ENCODE measurements at regions not wholly inside any gene's neighbourhood (a gene's known extent, or its start where the extent isn't known, plus 50 kb on each side); places are given as distances from the start of the nearest gene placed in this dataset.
"Not testable (repeated sequence)": the region's sequence is repeated elsewhere in the genome, so short reads cannot be mapped to it uniquely, and the experiment has no call there.

DNA sequence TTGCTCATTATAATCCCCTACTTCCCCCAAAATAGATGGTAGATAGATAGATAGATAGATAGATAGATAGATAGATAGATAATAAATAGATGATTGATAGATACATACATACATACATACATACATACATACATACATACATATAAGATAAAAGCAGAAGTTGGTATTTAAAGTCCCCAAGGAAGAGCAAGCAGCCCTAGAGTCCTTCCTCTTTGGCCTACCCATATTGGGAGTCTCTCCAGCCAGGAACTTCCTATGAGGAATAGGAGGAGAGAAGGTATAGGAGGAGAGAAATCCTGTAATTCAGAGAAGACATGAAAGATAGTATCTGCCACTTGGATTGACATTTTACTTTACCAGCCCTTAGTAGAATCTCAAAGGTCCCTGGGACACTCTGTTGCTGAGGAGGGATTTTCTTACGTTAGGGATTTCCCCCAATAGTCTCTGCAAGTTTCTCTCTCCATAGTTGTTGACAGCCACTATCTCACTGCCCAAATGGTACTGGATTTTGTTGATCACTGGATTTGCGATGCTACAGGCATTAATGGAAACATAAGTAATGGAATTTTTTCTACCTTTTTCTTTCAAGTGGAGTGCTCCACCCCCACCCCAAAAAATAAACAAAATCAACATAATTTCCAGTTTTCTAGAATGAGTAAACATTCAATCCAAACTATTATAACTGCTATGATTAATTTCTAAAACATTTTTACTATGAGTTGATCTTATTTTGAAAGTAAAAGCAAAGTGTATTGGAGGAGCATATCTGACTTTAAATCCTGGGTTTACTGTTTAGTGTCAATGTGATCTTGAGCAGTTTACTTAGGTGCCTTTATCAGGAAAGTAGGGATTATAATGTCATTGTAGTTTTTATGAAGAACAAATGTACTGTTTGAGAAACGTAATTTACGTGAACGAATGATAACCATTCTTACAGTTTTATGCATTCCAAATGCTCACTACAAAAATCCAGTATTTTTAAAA lies 93.2 kb upstream of the TNFSF4 start:
- DNase-seq = no peak

DNA sequence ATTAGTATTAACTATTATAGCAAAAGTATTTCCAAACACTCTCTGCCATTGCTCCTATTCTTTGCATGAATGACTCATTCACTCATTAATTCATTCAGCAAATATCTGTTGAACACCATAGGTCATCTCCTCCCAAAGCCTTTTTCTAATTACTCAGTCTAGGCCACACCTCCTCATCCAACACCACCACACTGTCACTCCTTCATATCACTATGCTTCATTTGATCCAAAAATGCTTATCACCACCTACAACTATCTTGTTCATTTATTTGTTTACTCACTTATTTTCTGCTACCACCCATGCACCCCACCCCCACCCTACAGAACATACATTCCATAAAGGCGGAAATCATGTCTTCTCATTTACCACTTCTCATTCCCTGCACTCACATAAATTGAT lies 94.4 kb upstream of the TNFSF4 start:
- DNase-seq = no peak

DNA sequence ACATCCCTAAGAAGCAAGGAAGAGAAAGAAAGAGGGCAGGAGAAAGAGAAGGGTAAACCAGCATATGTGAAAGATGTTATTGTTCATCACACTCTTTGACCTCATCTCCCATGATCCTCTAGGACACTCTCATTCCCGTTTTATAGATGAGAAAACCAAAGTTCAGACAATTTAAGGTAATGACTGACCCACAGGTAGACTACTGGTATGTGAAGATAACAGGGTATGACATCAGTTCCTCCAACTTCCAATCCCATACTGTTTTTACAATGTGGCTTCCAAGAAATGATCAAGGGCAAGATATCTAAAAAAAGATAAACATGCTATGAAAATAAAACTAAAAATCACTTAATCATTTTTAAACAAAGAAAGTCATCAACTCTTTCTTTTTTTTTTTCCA lies 95.2 kb upstream of the TNFSF4 start:
- no peak for DNase-seq

DNA sequence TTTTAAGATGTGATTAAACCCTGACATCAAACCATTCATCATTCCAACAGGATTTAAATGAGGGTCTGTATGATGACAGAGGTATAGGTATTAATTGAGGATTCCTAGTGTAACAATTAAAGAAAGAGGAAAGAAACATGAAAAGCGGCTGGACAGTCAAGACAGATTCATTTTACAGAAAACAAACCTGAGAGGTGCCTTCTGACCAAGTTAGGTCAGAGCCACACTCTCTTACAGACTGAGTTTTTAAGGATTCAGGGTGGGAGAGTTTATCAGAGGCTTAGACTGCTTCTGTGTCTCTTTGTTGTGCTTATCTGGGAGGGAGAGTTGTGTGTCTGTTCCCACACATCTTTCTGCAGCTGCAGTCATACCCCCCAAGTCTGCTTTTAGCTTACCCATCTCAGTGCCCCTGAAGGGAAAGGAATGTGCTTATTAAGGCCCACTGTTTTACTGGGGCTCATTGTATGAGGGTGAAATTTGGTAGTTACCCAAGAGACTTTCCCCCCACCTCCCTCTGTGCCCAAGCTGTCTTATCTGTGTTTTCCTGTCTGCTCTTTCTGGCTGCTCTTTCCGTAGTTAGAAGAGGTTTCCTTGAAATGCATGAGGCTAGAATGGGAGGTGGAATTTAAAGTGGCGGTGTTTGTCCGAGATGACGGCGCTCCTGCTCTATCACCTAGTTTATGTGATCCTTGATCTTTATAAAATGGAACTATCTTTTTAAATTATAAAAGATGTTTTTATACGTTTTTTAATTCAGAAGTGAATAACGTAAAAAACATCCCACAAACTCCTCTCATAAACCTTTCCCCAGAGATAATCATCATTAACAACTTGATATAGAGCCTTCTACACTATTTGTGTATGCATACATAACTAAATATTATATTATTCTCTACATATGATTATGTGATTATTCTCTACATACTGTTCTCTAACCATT lies 96.0 kb upstream of the TNFSF4 start:
- no peak for DNase-seq

DNA sequence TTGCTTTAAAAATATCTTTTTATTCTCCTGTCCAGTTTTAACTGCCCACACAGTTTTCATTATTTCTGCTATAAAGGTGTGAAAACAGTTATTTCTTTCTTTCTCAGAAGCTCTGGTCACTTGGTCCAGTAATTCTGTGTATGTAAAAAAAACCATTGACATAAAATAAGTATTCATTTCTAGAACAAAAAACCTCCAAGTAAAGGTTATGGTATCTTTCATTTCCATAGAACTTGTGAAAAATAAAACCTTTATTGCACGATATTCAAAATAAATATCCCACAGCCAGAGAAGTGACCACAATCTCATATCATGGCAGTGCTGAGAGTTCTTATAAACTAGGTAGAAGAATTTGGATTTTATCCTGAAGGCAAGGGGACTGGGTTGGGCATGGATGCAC lies 96.9 kb upstream of the TNFSF4 start:
- DNase-seq = no peak

DNA sequence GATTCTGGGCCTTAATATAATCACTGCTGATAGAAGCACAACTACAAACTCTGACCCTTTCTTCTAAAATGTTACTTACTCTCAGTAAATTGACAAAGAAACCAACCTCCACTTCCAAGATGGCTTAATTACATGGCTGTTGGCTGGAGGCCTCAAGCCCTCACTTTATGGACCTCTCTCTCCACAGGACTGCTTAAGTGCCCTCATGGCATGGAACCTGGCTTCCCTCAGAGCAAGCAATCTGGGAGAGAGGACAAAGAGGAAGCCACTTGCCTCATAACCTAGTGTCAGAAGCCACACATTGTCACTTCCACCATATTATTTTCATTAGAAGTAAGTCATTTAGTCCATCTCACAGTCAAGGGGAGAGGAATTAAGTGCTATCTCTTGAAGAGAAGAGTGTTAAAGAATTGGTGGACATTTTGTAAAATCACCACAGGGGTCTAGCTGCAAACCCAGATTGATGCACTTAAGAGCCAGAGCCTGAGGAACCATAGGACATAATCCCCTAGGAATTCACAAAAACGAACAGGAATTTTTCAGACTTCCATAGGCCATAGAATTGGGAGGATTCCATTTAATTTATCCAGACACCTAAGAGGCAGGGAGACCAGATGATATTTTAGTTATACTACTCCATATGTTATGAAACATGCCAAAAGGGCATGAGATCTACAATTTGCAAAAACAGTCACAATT lies 97.5 kb upstream of the TNFSF4 start:
- no peak for DNase-seq

DNA sequence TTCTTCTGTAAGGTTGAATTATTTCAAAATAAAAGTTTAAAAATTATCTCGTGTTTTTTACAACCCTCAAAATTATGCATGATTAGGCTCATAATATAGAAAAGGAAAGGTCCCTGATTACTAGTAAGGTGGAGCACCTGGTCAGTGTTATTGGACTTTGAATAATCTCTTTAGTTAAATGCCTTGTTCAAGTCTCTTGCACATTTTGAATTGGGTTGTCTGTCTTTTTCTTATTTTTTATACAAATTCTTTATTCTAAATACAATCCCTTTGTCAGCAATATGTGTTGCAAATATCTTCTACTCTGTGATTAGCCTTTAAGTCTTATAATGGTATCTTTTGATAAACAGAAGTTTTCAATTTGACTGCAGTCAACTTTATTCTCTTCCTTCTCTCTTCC lies 100.7 kb upstream of the TNFSF4 start:
- DNase-seq = no peak

DNA sequence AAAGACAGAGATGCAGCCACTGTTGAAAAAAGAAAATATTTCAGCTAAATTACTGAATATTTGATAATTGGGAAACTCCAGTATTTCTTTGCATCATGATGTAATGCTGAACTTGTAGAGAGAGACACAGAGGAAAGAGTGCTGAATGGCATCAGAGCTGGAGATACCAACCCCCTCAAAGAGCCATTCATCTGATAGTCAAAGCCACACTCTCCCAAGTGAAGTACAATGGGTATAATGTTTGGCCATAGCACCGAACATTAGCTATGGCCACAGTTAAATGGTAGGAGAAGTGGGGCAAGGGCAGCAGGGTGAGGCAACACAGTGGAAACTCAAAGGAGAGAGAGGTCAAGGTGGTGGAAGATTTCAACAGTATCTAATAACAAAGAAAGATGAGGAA lies 107.5 kb upstream of the TNFSF4 start:
- DNase-seq = no peak

DNA sequence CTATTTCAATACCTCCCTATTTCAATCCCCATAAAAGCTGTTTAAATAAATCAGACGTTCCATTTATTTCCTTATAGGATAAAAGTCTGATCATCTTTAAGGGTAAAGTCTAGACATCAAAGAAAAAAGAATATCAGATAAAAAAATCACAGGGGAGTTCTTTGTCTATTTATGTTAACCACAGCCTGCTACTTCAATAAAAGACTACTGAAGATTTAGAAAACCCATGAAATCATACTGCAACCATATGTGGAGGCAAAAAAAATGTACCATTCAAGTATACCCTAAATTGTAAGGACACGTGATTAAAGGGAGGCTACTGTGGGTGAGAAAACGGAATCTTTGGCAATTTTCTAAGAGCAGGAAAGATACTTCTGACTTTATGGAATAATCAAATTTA lies 108.2 kb upstream of the TNFSF4 start:
- DNase-seq = no peak

DNA sequence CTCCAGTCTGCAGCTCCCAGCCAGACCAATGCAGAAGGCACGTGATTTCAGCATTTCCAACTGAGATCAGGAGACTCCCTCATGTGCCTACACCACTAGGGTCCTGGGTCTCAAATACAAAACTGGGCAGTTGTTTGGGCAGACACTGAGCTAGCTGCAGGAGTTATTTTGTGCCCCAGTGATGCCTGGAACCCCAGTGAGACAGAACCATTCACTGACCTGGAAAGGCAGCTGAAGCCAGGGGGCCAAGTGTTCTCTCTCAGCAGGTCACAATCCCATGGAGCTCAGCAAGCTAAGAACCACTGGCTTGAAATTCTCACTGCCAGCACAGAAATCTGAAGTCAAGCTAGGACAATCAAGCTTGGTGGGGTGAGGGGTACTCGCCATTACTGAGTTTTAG lies 111.7 kb upstream of the TNFSF4 start:
- no peak for DNase-seq

DNA sequence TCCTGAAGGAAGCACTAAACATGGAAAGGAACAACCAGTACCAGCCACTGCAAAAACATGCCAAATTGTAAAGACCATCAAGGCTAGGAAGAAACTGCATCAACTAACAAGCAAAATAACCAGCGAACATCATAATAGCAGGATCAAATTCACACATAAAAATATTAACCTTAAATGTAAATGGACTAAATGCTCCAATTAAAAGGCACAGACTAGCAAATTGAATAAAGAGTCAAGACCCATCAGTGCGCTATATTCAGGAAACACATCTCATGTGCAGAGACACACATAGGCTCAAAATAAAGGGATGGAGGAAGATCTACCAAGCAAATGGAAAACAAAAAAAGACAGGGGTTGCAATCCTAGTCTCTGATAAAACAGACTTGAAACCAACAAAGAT lies 117.2 kb upstream of the TNFSF4 start:
- DNase-seq = not testable (repeated sequence)

DNA sequence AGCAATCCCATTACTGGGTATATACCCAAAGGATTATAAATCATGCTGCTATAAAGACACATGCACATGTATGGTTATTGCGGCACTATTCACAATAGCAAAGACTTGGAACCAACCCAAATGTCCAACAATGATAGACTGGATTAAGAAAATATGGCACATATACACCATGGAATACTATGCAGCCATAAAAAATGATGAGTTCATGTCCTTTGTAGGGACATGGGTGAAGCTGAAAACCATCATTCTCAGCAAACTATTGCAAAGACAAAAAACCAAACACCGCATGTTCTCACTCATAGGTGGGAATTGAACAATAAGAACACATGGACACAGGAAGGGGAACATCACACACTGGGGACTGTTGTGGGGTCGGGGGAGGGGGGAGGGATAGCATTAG lies 120.9 kb upstream of the TNFSF4 start:
- DNase-seq = not testable (repeated sequence)

DNA sequence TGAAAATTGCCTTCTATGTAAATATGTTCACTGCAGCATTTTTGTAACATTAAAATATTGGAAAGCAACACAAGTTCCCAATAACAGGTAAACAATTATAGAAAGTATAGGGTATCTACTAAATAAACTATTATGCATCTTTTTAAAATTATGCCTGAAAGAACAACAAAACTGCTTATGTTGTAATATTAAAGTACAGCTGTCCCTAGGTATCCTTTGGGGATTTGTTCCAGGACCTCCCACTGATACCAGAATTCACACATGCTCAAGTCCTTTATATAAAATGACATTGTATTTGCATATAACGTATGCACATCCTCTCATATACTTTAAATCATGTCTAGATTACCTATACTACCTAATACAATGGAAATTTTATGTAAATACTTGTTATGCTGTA lies 121.8 kb upstream of the TNFSF4 start:
- DNase-seq = no peak

DNA sequence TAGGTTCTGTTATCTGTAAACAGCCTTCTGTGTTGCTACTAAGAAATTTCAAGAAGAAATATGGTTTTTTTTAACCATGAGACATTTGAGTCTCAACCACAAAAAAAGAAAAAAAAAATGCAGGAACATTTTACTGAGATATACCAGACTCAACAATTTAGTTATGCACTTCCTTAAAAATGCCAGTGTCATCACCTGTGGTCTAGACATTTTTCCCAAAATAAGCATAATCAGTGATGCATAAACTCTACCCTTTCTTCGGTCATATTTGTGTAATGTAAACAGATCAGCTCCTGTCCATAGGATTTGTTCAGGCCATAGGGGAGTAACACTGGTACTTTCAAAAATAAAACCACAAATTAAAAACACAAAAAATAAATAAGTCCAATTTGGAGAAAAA lies 122.6 kb upstream of the TNFSF4 start:
- no peak for DNase-seq

DNA sequence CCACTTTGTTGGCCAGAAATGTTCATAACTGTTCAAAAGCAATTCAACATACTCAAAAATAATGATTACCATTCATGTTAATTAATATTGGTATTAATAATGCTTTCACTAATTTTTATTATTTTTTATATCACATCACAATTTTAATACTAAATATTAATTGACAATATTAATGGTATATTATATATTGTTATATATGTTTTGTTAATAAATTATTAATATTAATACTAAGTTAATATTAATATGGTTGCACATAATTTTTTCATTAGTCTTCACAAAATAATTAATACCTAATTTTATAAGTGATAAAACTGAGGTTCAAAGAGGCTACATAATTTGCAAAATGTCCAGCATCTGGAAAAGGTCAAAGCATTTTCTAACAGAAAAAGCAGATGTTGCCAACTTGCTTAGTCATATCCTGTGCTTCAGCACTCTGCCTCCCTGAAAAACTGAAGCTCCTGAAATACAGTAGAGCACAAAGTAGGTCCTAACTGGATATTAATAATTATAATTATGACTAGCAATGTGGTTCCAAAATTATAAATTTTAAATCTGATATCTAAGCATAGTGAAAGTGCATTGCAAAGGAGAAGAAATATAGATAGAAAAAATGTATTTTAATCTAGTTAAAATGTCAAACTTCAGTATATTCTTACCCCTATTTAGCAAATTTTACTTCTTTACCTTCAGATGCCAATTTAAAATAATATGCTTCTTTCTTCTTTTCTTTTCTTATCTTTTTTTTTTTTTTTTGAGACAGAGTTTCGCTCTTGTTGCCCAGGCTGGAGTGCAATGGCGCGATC lies 123.2 kb upstream of the TNFSF4 start:
- no peak for DNase-seq

DNA sequence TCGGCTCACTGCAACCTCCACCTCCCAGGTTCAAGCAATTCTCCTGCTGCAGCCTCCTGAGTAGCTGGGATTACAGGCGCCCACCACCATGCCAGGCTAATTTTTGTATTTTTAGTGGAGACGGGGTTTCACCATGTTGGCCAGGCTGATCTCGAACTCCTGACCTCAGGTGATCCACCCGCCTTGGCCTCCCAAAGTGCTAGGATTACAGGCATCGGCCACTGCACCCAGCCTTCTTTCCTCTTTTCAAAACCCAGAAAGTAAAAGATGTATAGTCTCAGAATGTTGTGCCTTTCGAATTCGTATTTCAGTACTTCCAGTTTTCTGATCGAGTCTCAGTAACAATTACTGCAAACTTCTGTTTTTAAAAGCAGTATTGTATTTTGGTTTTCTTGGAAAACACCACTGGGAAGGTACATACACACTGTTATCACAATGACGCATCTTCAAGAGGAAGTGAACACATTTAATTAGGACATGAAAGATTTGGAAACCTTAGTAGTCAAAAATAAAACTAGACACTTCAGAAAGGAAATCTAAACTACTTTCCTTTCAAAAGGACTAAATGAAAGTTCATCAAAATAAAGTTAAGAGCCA lies 123.9 kb upstream of the TNFSF4 start:
- not testable (repeated sequence) for DNase-seq

DNA sequence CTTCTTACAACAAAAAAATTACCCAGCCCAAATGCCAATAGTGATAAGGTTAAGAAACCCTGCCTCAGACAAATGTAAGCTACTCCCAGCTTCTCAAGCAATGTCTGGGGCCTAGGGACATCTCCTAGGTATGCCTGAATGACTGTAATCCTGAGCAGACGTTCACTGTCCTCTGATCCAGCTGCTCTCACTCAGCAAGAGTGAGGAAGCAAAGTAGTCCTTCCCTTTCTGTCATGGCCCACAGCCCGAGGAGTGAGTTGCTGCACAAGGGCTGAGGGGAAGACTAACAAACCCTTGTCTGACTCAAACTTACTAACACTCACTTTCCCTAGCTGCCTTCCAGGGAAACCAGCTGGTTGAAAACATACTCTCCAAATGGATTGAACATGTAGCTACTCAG lies 124.9 kb upstream of the TNFSF4 start:
- no peak for DNase-seq

DNA sequence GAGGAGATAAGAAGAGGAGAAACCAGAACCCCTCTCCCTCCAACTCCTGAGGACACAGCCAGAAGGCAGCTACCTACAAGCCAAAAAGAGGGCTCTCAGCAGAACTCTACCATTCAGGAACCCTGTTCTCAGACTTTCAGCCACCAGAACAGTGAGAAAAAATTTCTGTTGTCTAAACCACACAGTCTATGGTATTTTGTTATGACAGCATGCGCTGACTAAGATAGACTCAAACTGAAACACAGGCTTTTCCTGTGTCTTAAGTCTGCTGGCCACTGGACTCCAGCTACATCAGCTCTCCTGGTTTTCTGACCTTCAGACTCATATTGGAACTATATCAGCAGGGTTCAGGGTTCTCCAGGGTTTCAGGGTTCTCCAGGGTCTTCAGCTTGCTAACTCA lies 126.5 kb upstream of the TNFSF4 start:
- no peak for DNase-seq

DNA sequence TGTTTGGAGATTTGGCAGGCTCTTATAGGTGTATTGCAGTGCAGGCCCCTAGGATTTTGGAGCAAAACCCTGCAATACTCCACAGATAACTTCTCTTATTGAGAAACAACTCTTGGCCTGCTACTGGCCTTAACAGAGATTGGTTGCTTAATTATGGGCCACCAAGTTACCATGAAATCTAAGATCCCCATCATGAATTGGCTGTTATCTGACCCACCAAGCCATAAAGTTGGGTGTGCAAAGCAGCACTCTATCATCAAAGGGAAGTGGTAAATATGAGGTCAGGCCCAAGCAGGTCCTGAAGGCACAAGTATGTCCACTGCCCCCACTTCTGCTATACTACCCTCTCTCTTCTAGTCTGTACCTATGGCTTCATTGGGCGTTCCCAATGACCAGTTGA lies 130.0 kb upstream of the TNFSF4 start:
- no peak for DNase-seq

DNA sequence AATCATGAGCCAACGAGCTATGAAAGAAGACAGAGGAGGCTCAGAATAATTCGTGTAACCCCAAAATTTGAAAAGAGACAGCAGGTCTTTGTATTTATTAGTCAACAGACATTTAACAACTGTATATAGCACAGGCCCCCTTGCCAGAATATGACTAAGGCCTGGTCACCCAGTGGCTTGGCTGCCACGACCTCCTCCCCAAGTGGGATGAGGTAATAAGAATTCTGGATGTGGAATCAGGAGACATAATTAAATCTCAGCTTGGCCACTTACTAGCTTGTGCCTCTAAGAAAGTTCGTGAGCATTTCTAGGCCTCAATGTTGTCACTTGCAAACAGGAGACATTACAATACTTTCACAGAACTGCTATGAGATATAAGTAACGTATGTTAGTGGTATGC lies 134.2 kb upstream of the TNFSF4 start:
- DNase-seq = no peak

DNA sequence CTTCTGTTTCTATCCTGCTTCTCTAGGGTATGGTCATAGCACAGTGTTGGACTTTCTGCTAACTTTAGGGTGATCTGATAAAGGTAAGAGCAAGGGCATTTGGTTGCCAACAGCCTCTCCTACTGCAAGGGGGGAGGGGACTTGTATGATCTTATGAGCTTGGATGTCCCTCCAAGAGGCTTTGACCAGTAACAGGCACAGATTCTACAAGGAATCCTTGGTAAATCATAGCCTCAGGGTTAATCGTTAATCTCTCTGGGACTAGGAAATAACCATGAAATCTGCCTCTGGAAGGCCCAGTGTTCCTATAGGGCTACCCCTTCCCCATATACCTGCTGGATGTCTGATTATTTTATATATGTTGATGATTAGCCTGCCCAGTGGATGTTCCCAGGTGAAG lies 134.8 kb upstream of the TNFSF4 start:
- no peak for DNase-seq

DNA sequence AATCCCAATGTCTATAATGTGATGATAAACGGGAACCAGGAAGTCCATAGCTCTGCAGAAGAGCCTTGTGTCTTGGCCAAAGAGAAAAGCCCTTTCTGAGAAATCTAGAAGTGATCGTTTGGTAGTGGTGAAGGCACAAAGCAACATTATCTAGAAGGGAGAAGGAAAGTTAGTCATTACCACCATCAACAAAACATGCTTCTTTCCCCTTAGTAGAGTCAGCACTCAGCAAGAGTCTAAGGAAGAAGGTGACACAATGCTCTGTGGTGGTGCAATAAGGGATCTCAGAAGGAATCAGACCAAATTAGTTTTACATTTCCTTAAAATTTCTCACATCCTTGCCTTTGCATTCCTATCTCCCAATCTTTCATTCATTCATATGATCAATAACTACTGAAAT lies 134.4 kb upstream of the PRDX6 start:
- DNase-seq = no peak

Data from NCI-H446 (cell line).